ENCODE measurements at regions not wholly inside any gene's neighbourhood (a gene's known extent, or its start where the extent isn't known, plus 50 kb on each side); places are given as distances from the start of the nearest gene placed in this dataset.

DNA sequence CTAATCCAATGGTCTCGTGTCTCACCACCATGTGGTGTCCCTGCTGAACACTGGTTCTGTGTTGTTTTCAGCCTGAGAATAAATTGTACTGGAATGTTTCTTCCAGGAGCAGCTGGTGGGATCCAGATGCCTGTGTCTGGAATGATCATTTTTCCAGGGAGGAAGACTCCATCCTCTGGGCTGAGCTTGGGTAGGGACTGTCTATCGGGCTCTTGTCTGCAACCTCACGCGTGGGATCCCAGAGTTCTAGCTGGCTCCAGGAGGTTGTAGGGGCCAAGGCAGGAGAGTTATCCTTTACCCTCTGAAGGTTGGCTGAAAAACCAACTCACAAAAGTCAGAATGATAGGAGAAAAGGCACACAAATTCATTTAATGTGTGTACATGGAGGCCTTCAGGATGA is 144.1 kb upstream of the B3GAT1 start:
- no peak for DNase-seq (ENCODE audit: low read depth in 2 of 2)

DNA sequence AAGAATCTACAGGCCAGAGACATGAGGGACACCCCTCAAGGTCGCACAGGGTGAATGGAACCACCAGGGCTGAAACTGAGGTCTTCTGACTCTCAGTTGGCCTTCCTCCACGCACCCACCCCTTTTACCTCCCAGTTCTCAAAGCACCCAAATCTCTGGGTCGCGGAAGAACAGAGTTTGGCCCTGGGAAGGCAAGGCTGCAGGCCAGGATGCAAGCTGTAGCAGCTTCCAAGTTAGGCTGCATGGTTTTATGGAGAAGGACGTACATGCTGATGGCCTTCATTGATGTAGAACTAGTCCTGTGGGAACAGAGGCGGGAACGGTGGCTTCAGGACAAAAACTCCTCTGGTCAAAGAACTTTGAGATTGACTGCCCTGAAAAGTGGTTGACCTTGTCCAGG is 143.5 kb upstream of the B3GAT1 start:
- DNase-seq (ENCODE audit: low read depth in 2 of 2), result no peak

DNA sequence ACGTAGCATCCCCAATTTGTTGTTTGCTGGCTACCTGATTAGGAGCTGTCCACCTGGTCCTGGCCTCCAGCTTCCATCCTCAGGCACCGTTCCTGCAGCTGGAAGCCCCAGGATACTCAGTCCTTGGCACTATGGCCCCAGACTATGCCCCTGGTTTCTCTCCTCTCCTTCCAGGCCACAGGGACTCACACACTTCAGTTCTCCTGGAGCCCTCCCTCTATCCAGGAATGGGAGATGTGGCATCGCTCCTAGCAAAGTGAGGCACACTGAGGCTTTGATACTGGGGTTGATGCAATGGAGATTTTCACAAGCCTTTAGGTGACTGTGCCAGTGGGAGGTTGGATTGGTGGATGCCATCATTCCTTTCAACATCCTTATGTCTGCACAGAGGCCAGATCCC is 142.8 kb upstream of the B3GAT1 start:
- no peak for DNase-seq (ENCODE audit: low read depth in 2 of 2)

DNA sequence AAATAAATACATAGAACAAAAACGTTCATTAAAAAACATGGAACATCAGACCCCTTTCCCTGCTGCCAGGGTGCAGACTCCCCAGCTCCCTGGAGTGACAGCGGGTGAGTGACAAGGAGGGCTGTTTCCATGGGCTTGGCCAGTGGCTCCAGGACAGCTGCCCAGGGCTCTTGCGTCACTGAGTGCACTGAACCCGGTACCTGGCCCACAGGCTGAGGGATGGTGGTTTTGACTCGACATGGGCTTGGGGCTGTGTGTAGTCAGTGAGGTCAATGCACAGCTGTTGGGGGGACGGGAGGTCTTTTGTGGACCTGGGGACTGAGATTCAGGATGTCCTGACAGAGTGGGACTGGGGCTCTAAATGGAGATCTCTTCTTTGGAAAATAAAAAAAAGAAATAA is 142.1 kb upstream of the B3GAT1 start:
- DNase-seq (ENCODE audit: low read depth in 2 of 2), result no peak

DNA sequence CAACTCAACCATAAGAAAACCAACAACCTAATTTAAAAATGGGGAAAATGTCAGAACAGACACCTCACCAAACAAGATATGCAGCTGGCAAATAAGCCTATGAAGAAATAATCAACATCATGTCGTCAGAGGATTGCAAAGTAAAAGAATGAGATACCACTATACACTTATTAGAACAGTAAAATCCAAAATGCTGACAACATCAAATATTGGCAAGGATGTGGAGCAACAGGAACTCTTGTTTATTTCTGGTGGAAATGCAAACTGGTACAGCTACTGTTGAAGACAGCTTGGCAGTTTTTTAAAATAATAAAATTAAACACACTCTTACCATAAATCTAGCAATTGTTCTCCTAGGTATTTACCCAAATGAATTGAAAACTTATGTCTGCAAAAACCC is 140.7 kb upstream of the B3GAT1 start:
- no peak for DNase-seq (ENCODE audit: low read depth in 2 of 2)

DNA sequence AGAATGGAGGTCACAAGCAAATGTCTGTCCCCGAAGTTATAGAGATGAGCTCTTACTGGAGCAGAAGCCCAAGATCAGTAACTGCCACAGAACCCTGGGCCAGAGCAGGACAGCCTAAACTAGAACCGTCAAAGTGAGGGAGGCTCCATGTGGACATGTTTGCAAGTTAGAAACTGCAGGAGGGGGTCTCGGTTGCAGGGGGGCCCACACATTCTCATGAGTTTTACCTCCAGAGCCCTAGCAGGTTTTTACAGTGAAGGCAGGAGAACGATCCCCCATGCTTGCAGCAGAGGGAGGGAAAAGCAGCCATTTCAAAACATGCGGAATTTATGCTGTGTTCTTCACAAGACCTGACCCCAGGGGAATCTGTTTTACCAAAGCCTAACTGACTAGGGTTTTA is 133.5 kb upstream of the B3GAT1 start:
- DNase-seq (ENCODE audit: low read depth in 2 of 2), result no peak

DNA sequence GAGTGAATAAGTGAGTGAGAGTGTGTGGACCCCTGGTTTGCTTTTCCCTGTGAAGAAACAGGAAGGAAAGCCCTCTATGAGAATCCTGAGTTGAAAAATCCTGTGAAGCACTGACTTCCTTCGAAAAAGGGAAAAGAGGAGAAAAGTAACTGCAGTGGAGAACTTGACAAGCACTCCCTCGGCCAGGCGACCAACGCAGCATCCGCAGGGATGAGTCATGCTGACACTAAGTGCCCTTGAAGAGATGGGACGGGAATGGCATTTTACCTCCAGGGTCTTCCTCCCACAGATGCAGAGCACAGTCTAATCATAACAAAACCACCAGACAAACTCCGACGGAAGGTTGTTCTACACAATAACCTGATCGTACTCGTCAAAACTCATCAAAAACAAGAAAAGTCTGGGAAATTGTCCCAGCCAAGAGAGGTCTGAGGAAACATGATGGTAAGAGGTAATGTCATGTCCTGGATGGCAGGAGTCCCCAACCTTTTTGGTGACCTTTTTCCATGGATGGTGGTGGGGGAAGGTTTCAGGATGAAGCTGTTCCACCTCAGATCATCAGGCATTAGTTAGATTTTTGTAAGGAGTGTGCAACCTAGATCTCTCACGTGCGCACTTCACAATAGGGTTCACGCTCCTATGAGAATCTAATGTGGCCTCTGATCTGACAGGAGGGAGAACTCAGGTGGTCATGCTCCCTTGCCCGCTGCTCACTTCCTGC is 132.2 kb upstream of the B3GAT1 start:
- DNase-seq (ENCODE audit: low read depth in 2 of 2), result no peak

DNA sequence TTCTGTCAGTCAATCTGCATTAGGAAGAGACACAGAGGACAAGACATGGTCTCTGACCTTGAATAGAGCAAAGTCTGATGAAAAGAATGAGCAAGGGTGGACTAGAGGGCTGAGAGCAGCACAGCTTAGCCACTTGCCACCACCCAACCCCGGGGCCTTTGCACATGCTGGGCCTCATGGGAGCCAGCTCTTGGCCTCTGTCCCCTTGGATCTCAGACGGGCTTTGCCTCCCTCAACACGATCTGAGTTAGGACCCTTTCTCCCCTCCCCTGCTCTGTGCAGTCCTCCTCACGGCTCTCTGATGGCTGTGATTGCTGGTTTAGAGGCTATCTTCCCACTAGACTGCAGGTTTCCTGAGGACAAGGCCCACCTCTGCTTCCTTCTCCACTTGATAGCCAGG is 131.6 kb upstream of the B3GAT1 start:
- no peak for DNase-seq (ENCODE audit: low read depth in 2 of 2)

DNA sequence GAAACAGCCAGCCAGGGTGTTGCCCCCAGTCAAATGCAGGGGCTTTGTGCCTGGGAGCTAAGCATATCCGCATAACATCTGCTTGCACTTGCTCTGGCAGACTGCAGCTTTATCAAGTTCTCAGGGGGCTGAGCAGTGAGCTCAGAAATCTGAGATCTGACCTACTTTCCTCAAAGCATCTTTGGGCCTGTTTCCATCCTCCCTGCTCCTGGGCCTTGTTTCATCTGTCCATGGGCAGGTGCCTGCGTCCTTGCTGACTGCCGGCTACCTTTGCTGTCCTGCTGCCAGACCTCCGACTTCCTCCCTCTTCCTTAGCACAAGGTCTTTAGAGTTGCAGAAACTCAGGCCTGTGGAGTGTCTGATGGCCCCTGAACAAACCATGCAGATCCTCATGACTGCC is 131.2 kb upstream of the B3GAT1 start:
- no peak for DNase-seq (ENCODE audit: low read depth in 2 of 2)

DNA sequence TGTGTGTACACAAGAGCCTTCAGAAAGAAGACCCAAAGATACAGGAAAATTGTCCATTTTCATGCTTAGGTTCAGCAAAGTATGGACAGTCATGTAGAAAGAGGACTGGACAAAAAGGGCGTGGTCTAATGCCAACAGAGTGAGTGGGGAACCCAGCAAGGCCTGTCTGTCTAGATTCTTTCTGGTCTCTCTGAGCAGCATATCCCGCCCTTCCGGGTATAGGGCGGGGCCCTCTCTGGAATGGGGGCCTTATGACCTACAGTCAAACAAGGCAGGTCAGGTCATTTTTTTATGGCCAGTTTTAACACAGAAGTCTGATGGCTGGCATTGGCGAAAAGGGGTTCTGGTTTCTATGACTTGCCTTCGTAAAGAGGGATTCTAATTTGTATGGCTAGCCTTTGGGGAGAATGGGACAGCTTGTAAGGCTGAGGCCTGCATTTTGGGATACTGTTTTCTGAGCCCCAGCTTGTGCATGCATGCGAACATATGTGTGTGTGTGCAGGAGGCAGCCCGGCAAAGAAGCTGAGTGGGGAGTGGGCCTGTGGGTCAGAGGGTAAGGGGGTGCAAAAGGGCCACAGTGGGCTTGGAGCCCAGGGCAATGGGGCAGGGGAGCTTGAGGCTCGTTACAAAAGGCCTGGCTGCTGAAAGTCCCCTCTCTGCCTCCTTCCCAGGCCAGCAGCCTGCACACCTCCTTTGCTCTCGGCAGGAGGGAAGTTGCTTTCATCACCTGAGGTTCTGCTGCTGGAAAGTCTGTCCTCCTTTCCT is 130.5 kb upstream of the B3GAT1 start:
- no peak for DNase-seq (ENCODE audit: low read depth in 2 of 2)

DNA sequence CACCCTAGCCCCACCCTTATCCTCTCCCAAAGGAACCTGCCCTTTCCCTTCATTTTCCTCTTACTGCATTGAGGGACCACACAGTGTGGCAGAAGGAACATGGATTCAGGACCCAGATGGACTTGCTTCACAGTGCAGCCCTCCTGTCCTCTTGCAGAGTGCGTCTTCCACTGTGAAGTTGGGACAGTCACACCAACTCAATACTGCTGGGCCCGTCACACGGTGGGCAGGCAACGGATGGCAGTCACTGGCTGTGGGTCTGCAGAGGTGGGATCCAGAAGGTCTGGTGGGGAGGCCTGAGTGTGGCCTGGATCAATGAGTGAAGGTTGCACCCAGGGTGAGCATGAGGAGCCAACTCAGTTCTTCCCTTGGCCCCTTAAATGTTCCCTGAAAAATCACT is 129.9 kb upstream of the B3GAT1 start:
- DNase-seq (ENCODE audit: low read depth in 2 of 2), result no peak

DNA sequence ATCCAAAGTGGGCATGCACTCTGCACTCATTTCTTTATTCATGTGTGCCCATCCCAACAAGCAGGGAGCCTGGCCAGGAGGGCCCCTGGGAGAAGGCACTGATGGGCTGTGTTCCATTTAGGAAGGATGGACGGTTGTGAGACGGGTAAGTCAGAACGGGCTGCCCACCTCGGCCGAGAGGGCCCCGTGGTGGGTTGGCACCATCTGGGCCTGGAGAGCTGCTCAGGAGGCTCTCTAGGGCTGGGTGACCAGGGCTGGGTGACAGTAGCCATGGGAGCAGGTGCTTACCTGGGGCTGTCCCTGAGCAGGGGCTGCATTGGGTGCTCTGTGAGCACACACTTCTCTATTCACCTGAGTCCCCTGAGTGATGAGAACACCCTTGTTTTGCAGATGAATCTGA is 129.3 kb upstream of the B3GAT1 start:
- DNase-seq (ENCODE audit: low read depth in 2 of 2), result no peak

DNA sequence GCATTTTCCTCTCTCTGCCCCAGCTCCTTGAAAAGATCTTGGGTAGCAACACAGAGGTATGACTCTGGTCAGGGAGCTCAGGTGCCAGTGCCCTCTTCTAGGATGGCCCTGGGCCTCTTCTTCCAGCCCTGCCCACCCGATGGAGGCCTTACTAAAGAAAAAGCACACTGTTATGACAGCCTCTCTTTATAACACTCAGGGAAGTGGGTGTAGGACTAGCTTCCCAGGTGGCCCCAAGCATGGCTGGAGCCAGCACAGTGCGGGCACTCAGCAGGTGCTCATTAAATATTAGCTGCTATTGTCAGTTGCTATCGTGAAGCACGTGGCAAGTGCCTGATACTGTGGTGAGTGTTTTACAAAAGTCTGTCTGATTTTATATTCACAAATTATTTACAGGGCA is 127.2 kb upstream of the B3GAT1 start:
- DNase-seq (ENCODE audit: low read depth in 2 of 2), result no peak

DNA sequence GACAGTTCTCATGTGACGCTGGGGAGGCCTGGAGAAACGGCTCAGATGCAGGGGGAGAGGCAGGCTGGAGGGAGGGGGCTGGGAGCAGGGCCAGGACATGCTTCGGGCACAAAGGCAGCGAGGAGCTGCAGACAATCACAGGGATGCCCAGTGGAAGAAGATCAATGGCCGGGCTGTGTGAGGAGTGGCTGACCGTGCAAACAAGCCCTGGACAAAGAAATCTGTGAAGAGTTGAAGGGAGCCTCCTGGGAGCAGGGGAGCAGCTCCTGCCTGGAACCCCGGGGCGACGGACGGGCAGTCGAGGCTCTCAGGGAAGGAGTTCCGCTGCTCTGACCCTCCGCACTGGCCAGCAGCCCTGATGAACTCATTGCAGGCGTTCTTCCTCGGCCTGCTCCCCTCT is 126.7 kb upstream of the B3GAT1 start:
- no peak for DNase-seq (ENCODE audit: low read depth in 2 of 2)

DNA sequence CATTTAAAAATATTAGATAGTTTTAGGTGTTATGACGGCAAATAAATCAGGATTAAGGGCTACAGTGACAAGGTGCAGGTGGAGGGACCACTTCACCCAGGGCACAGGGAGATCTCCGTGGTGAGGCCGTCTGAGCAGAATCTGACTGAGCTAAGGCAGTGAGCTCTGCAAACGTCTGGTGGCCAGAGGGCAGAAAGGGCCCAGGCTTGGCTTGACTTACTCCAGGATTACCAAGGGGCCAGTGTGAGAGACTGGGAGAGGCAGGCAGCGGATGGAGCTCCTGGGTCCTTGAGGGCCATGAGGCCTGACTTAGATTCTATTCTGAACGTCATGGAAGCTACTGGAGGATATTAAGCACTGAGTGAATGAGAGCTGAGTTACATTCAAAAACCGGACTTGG is 125.9 kb upstream of the B3GAT1 start:
- DNase-seq (ENCODE audit: low read depth in 2 of 2), result no peak

DNA sequence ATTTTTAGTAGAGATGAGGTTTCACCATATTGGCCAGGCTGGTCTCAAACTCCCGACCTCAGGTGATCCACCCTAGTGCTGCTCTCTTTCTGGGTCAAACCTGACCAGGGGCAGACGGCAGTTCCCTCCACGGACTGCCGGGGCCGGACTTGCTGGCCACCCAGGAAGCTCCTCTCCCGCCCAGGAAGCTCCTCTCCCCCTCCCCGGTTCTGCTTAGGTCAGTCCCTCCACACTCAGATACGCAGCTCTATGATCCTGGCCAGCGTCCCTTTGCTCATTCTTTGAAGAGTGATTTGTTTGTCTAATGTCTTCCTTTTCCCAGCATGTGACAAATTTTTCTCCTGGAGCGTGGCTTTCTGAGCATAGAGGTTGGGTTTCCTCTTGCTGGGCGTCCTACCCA is 125.3 kb upstream of the B3GAT1 start:
- no peak for DNase-seq (ENCODE audit: low read depth in 2 of 2)

DNA sequence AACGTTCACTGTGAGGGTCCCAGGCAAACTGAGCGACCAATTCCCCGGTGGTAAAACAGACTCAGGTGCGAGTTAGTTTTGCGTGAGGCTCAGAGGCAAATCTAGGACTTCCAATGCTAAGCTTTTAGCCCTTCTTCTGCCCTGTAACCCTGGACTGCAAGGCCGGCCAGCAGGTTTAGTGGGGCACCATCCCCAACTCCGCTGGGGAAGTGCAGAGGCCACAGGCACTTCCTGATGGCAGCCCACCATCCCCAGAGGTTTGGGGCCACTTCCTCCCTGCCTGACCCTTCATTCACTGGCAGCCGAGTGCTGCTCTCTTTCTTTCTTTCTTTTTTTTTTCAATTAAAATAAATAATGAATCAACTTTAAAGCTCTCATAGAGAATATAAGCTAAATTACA is 124.6 kb upstream of the B3GAT1 start:
- no peak for DNase-seq (ENCODE audit: low read depth in 2 of 2)

DNA sequence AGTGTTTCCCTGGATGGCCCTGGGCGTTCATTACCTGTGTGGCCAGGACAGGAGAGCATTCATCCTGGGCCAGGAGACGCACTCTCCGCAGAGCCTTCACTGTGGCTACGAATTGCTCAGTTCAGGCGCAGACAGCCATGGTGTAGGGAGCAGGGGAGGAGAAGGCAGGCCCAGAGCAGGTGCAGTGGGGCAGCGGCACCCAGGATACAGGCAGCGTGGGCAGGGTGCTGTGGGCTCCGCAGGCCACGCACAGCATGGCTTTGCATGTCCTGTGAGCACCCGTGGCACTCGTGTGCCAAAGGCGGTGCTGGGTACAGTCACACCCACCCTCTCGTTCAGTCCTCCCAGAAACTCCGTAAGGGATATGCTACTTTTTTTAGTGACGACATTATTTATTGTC is 124.2 kb upstream of the B3GAT1 start:
- no peak for DNase-seq (ENCODE audit: low read depth in 2 of 2)

DNA sequence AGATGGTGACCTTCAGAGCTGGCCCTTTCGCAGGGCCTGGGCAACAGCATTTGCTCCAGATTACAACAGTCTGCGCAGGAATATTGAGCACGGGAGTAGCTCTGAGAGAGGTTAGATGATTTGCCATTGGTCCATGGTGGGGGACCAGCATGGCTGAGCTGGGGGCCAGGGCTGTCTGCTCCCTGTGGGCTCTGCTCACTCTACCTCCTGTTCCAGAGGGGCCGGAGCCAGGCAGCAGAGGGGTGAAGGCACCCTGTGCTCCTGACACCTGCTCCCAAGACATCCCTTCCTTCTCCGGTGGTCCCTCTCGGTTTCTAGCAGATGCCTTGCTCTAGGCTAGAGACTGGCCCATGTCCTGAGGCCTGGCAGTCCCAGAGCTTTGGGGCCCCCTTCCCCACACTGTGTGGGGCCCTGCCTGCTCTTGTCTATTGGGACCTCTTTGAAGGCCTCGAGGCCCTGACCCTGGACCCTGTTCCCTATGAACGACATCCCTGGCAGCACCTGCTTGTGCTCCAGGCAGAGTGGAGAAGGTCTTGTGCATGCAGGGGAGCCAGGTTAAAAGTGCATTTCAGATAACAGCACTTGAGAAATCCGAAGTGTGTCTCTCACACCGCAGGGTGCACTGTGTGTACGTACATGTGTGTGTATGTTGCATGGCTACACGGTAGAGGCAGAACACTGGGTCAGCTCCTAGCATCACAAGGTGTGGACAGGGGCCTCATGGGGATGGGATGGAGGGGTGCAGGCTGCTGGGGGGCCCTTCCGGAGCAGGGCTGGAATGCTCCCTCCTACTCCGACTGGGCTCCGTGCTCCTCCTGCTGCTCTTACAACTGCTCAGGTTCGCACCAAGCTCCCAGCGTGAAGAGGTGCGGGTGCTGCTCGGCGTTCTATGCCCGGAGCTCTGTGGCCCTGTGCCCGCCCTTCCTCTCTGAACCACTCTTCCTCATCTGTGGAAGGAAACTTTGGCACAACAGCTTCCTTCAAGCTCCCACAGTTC is 123.3 kb upstream of the B3GAT1 start:
- DNase-seq (ENCODE audit: low read depth in 2 of 2), result no peak

DNA sequence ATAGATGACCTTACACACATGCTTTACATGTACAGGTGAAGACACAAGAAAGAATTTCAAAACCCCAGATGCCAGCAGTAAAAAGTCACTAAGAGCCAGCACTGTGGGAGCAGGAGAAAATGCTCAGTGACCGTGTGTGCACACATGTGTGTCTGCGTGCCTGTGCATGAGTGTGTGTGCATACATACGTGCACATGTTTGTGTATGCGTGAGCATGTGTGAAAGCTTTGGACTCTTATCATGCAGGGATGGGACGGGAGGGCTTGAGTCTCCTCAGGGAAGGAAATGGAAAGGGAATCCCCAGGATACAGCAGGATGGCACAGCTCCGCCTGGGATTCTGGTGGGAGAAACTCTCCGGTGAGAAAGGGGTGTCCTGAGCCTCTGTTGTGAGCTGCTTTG is 121.5 kb upstream of the B3GAT1 start:
- DNase-seq (ENCODE audit: low read depth in 2 of 2), result no peak

DNA sequence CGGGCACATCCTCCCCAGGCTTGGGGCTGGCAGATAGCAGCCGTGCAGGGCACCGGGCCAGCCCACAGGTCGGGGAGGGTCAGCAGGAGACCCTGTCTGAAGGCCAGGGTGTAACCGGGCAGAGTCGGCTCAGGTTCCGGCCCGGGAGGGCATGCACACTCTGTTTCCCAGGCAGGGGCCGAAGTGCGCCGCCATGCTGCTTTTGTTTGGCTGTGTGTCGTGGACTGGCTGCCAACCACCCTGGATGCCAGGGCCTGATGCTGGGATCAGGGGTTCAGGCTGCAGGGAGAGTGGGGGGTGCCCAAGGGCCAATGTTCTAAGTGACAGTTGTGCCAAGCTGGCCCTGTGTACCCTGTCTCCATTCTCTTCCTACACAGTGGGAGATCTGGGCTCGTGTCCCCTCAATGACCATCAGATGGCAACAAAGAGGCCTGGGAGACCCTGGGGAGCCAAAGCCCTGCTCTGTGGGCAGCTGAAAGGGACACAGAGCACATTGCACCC is 120.9 kb upstream of the B3GAT1 start:
- no peak for DNase-seq (ENCODE audit: low read depth in 2 of 2)
